Right lobe of liver (tissue), 6 donors: ENCODE measurements at regions not wholly inside any gene's neighbourhood (a gene's known extent, or its start where the extent isn't known, plus 50 kb on each side); places are given as distances from the start of the nearest gene placed in this dataset.

Experiments used
- ATAC-seq, 4 donors: fragments of 200-7000 bp; cut with Tn5 transposase; one replicate each; pipeline ENCODE4 v1.9.1; 2020; ENCODE audit warnings: mild to moderate bottlenecking in 4 of 4, moderate library complexity in 4 of 4
- DNase-seq, 3 donors: peaks; one replicate each; pipeline ENCODE4 v3.0.0-alpha.2; 2020
- H3K27ac ChIP-seq, 3 donors: fragments of 200-600 bp; one replicate each; pipeline ENCODE4 v1.8.0; 2022
- H3K27me3 ChIP-seq, 2 donors: fragments of 200-600 bp; one replicate each; pipeline ENCODE4 v1.8.0; 2022
- H3K36me3 ChIP-seq, 4 donors: fragments of 200-600 bp; sonication (generic) in 1 of 4; one replicate each; pipeline versions ENCODE4 v1.5.1 to v1.8.0; 2017 to 2022; ENCODE audit warnings: control low read depth in 1 of 4
- H3K4me1 ChIP-seq, 4 donors: fragments of 200-600 bp; sonication (generic) in 1 of 4; one replicate each; pipeline versions ENCODE4 v1.5.1 to v1.8.0; 2017 to 2022; ENCODE audit warnings: control low read depth in 1 of 4
- H3K4me3 ChIP-seq, 3 donors: fragments of 200-600 bp; one replicate each; pipeline ENCODE4 v1.8.0; 2022
- H3K9me3 ChIP-seq, 4 donors: fragments of 200-600 bp; sonication (generic) in 1 of 4; one replicate each; pipeline versions ENCODE4 v1.5.1 to v1.8.0; 2017 to 2022; ENCODE audit warnings: control low read depth in 1 of 4
- POLR2A ChIP-seq: fragments of 450-650 bp; IDR thresholded peaks from one replicate; pipeline ENCODE4 v1.6.1; 2017; ENCODE audit warnings: antibody characterized with exemption, mild to moderate bottlenecking
- WGBS: methylation state at CpG from one replicate; pipeline ENCODE4 v1.1.6; 2018; ENCODE audit warnings: low coverage, low lambda C conversion rate; ENCODE audit not compliant: insufficient coverage; ENCODE audit errors: missing lambda C conversion rate; 5-methylcytosine and 5-hydroxymethylcytosine counted together
- intact Hi-C, 2 donors: fragments of 100-400 bp; cut with DNase I; formaldehyde crosslinking; loops; one replicate each; pipeline versions ENCODE4 v1.11.2 to v1.14.1; 2022
- TF ChIP-seq, protein P1 (sequence below), 4 donors: fragments of 200-600 bp in 3 of 4; fragments of 450-650 bp in 1 of 4; IDR thresholded peaks; one replicate each; pipeline versions ENCODE4 v1.5.1 to v1.8.0; 2016 to 2022; ENCODE audit warnings: antibody characterized with exemption in 4 of 4, mild to moderate bottlenecking in 2 of 4
- donor health status: DM: no; HTN: yes; CAD: no.
- donor health status: DM: no; HTN: no; CAD: no.
- donor health status: DM: no; HTN: no; CAD: no.
- donor health status: DM: no; HTN: yes; CAD: no.
- donor health status: DM: no; HTN: yes; CAD: no.

DNA sequence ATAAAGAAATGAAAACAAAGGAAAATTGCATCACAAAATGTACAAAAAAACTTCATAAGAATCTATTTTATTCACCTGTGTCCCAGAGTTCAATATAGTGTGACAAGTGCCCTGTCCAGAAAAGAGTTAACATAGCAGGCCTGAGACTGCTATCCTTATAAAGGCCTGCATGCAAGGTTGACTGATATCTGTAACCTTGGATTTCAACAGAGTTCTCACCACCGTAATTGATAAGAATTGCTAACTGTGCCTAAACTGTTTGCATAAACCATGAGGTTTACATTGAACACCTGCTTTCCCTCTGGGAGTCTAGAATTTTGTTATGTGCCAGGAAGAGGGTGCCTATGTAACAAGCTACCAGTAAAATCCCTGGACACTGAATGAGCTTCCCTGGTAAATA lies 461.7 kb upstream of the DPH6 start:
- no peaks in the 10 kb centered on the region for H3K36me3 ChIP-seq
- no peak for ATAC-seq
- no peak overlapping the region for H3K27ac ChIP-seq
- intact Hi-C loops = no loop called here
- no peaks in the 10 kb centered on the region for H3K27me3 ChIP-seq
- no peaks in the 10 kb centered on the region for H3K4me1 ChIP-seq
- H3K4me3 ChIP-seq = no peak overlapping the region
- 38% methylated on average over 1 of the region's 1 CpG for WGBS
- no peak for DNase-seq
- no peak for TF ChIP-seq POLR2A
- TF ChIP-seq, protein P1, sequence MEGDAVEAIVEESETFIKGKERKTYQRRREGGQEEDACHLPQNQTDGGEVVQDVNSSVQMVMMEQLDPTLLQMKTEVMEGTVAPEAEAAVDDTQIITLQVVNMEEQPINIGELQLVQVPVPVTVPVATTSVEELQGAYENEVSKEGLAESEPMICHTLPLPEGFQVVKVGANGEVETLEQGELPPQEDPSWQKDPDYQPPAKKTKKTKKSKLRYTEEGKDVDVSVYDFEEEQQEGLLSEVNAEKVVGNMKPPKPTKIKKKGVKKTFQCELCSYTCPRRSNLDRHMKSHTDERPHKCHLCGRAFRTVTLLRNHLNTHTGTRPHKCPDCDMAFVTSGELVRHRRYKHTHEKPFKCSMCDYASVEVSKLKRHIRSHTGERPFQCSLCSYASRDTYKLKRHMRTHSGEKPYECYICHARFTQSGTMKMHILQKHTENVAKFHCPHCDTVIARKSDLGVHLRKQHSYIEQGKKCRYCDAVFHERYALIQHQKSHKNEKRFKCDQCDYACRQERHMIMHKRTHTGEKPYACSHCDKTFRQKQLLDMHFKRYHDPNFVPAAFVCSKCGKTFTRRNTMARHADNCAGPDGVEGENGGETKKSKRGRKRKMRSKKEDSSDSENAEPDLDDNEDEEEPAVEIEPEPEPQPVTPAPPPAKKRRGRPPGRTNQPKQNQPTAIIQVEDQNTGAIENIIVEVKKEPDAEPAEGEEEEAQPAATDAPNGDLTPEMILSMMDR (IDR thresholded peaks at IDR 0.05) = no peak
- no peaks in the 10 kb centered on the region for H3K9me3 ChIP-seq

DNA sequence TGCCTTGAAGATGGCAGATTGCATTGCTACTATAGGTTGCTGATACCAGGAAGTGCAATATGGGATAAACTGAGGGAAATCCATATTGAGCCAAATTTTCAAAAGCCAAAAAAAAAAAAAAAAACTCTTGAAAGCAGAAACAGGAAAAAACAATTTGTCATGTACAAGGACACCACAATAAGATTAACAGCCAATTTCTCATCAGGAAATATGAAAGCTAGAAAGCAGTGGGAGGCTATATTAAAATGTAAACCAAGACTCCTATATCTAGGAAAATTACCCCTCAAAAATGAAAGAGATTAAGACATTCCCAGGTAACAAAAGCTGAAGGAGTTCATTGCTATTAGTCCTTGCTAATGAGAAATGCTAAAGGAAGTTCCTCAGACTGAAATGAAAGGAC lies 462.8 kb upstream of the DPH6 start:
- Histone ChIP-seq H3K9me3 (no peaks in the 10 kb centered on the region), H3K4me3 (no peak overlapping the region), H3K4me1 (no peaks in the 10 kb centered on the region), H3K27me3 (no peaks in the 10 kb centered on the region), H3K36me3 (no peaks in the 10 kb centered on the region), H3K27ac (no peak overlapping the region)
- ATAC-seq (no peak), DNase-seq (no peak)
- TF ChIP-seq POLR2A = no peak
- TF ChIP-seq, protein P1 (IDR thresholded peaks at IDR 0.05) = no peak
- intact Hi-C loops = no loop called here

DNA sequence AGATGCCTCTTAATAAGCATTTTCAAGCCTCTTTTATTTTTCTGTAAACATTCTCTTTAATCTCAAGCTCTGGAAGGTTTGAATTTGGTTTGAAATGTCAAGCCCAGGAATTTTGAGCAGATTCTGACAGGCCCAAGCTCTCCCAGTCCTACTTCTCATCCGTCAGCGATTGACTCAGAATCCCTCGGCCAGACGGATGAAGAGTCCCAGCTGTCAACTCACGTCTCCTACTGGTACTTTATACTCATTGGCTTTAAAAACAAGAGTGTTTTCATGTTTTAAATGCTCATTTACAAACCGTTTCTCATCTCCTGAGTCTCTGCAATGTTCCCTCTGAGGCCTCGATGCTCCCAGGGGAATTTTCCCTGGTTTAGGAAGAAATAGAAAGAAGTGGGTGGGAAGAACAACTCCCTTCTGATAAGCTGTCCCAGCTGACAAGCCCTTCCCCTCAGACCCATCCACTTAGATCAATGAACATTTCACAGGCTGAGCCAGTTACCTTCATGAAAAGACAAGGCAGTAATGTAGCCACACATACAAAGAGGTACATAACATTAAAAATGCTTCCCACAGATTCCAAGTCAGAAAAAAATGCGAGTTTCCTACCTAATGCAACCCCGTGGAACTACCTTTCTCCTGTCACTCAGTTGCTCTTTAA lies 478.2 kb upstream of the DPH6 start:
- no peak for DNase-seq
- intact Hi-C loops = no loop called here
- no peak for ATAC-seq
- Histone ChIP-seq H3K36me3 (no peaks in the 10 kb centered on the region), H3K27ac (no peak overlapping the region), H3K27me3 (no peaks in the 10 kb centered on the region), H3K4me3 (no peak overlapping the region), H3K9me3 (no peaks in the 10 kb centered on the region), H3K4me1 (no peaks in the 10 kb centered on the region)
- 43% methylated on average over 9 of the region's 9 CpGs for WGBS
- no peak for TF ChIP-seq POLR2A
- TF ChIP-seq, protein P1 (IDR thresholded peaks at IDR 0.05) = no peak

DNA sequence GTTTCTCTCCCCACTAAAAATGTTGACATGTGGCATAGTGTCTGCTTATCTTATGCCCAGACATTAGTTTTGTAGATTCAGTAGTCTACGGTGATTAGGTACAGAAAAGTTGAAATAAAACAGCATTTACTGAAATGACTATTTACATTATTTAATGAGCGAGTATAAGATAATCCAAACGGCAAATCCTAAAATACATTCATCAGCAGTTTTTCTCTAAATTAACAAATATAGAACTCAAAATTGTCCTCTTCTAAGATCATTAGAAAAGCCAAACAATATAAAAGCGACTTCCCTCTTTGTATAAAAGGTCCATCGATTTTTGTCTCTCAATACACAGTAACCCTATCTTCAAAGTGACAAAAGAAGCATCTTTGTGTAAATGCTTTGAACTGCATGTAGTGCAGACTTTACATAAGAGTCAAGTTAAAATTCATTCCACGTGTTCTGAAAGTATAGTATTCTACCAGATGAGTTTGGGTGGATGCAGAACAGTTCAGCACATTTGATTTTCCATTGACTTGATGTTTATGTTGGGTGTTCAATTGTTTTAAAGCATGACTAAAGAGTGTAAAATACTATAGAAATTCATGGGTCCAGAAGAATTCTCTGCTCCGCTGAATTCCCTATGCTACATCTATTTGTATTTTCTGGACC lies 480.8 kb upstream of the DPH6 start:
- H3K27ac ChIP-seq = no peak overlapping the region
- no peak overlapping the region for H3K4me3 ChIP-seq
- H3K27me3 ChIP-seq = no peaks in the 10 kb centered on the region
- TF ChIP-seq POLR2A = no peak
- TF ChIP-seq, protein P1 (IDR thresholded peaks at IDR 0.05) = no peak
- intact Hi-C loops = no loop called here
- no peaks in the 10 kb centered on the region for H3K36me3 ChIP-seq
- 62% methylated on average over 7 of the region's 7 CpGs for WGBS
- no peak for DNase-seq
- ATAC-seq = no peak
- H3K9me3 ChIP-seq = no peaks in the 10 kb centered on the region
- no peaks in the 10 kb centered on the region for H3K4me1 ChIP-seq
